Endothelial cell of umbilical vein (primary cell): ENCODE measurements at regions not wholly inside any gene's neighbourhood (a gene's known extent, or its start where the extent isn't known, plus 50 kb on each side); places are given as distances from the start of the nearest gene placed in this dataset.

Source experiments
- BruUV-seq: library from RNA; stranded (reverse); fragments of 400-500 nt; replicated peaks from 2 replicates; lab custom pipeline; 2021; lab: Mats Ljungman, UMichigan
- CTCF ChIA-PET: fragments of 300-600, 350-600 bp; sonication (Branson Sonifier 250); formaldehyde crosslinking; loops from one replicate; lab custom pipeline; 2021; ENCODE audit warnings: antibody characterized with exemption, inconsistent platforms; lab: Charles Lee
- POLR2A ChIA-PET: fragments of 300-600, 350-600 bp; sonication (Branson Sonifier 250); formaldehyde crosslinking; loops from one replicate; lab custom pipeline; 2021; ENCODE audit warnings: antibody characterized with exemption, inconsistent platforms; lab: Charles Lee
- DNase-seq: peaks from one replicate; pipeline ENCODE4 v3.0.0-alpha.2; 2011; ENCODE audit warnings: low read depth, low spot score
- FAIRE-seq: peaks from 2 replicates; lab custom pipeline; 2011; peaks lifted over from hg19 to GRCh38; lab: Jason Lieb, UNC
- H2AFZ ChIP-seq: 2 replicates; pipeline ENCODE4 v1.6.0; 2012; ENCODE audit warnings: low read depth, low read length, control low read depth, inconsistent platforms
- H3K27ac ChIP-seq: 2 replicates; pipeline ENCODE4 v1.5.1; 2011; ENCODE audit warnings: low read depth, mild to moderate bottlenecking, control low read depth, low read length, moderate library complexity; ENCODE audit not compliant: insufficient read depth
- H3K27me3 ChIP-seq, 2 experiments: 2 replicates each; pipeline versions ENCODE4 v1.6.0 to v1.6.1; 2011; ENCODE audit warnings: low read length in 2 of 2, mixed read lengths in 1 of 2; ENCODE audit not compliant: control insufficient read depth in 2 of 2, insufficient read depth in 2 of 2
- H3K36me3 ChIP-seq, 2 experiments: 2 replicates in 1 of 2; 3 replicates in 1 of 2; pipeline ENCODE4 v1.5.1; 2011; ENCODE audit warnings: low read length in 2 of 2, mild to moderate bottlenecking in 1 of 2, moderate library complexity in 1 of 2; ENCODE audit not compliant: control insufficient read depth in 2 of 2, insufficient read depth in 2 of 2; ENCODE audit errors: extremely low read depth in 1 of 2
- H3K4me1 ChIP-seq: 3 replicates; pipeline ENCODE4 v1.5.1; 2011; ENCODE audit warnings: mild to moderate bottlenecking, low read length; ENCODE audit not compliant: control insufficient read depth, insufficient read depth; ENCODE audit errors: extremely low read depth
- H3K4me2 ChIP-seq: 2 replicates; pipeline ENCODE4 v1.6.1; 2011; ENCODE audit warnings: low read length, control low read depth, mixed read lengths; ENCODE audit not compliant: insufficient read depth
- H3K4me3 ChIP-seq, 3 experiments: fragments of 200-600 bp in 1 of 3; sonication (generic), shearing (Covaris generic) in 1 of 3; replicated peaks in 1 of 3; 2 replicates each; pipeline ENCODE4 v1.5.1; 2011 to 2016; ENCODE audit warnings: control low read depth in 3 of 3, low read length in 3 of 3, mild to moderate bottlenecking in 2 of 3, inconsistent platforms in 1 of 3, low read depth in 1 of 3, moderate library complexity in 1 of 3; ENCODE audit not compliant: insufficient read depth in 1 of 3
- H3K79me2 ChIP-seq: 2 replicates; pipeline ENCODE4 v1.6.0; 2012; ENCODE audit warnings: low read length, inconsistent platforms; ENCODE audit not compliant: control insufficient read depth, insufficient read depth
- H3K9ac ChIP-seq: replicated peaks from 2 replicates; pipeline ENCODE3; 2011; ENCODE audit warnings: low read length, control low read depth; ENCODE audit not compliant: insufficient read depth; ENCODE audit errors: extremely low read depth
- H3K9me1 ChIP-seq: replicated peaks from 3 replicates; pipeline ENCODE4 v1.6.0; 2011; ENCODE audit warnings: mild to moderate bottlenecking, low read length; ENCODE audit not compliant: control insufficient read depth, insufficient read depth; ENCODE audit errors: extremely low read depth
- H3K9me3 ChIP-seq: replicated peaks from 2 replicates; pipeline ENCODE4 v1.5.1; 2012; ENCODE audit warnings: low read length, inconsistent platforms; ENCODE audit not compliant: control insufficient read depth, insufficient read depth
- H4K20me1 ChIP-seq: replicated peaks from 2 replicates; pipeline ENCODE3; 2011; ENCODE audit warnings: mild to moderate bottlenecking, low read length; ENCODE audit not compliant: control insufficient read depth, insufficient read depth; ENCODE audit errors: extremely low read depth
- EZH2 ChIP-seq: IDR thresholded peaks from 2 replicates; pipeline ENCODE4 v1.6.1; 2012; ENCODE audit warnings: borderline replicate concordance, low read depth, mild to moderate bottlenecking, moderate library complexity, low read length, inconsistent platforms; ENCODE audit not compliant: severe bottlenecking
- JUN ChIP-seq: IDR thresholded peaks from 2 replicates; pipeline ENCODE4 v1.6.1; 2011; ENCODE audit warnings: borderline replicate concordance, low read depth; ENCODE audit not compliant: insufficient read length, insufficient read depth
- POLR2A ChIP-seq: IDR thresholded peaks from 2 replicates; pipeline ENCODE4 v1.6.1; 2012; ENCODE audit warnings: low read depth, mild to moderate bottlenecking, control low read depth, low read length
- dilution Hi-C: fragments of 300-500 bp; cut with MboI; formaldehyde crosslinking; loops from one replicate; pipeline ENCODE4 v1.15.0; 2019; ENCODE audit warnings: low sequenced_read_pairs; ENCODE audit not compliant: extremely low pct_ligation_motif_present
- intact Hi-C: fragments of 100-400 bp; cut with micrococcal nuclease; formaldehyde crosslinking; loops from one replicate; pipeline ENCODE4 v1.10.0; 2022

DNA sequence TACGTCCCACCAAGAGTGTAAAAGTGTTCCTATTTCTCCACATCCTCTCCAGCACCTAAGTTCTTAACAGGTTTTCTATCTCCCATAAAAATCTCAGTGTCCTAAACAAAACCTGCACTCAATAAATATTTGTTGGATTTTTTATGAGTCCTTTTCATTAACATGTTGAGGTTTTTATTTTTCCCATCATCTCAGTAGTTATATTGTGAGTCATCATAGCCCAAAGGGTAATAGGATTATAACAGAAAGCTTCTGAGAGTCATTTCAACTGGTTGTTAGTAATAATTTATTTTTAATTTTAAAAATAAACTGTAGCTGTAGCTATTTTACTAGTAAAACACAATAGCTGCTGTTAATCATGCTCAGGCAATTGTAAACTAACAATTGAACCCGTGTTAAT, 331.6 kb upstream of the SLC30A5 start:
- no peak overlapping the region for H3K27ac ChIP-seq
- no peak for DNase-seq
- H3K9me1 ChIP-seq: no peaks in the 10 kb centered on the region
- no peak for FAIRE-seq
- no TSS peak for BruUV-seq
- no peak overlapping the region for H2AFZ ChIP-seq
- no peaks in the 10 kb centered on the region for H4K20me1 ChIP-seq
- ChIA-PET CTCF (no interaction called here), POLR2A (no interaction called here)
- peaks cover 0 to 2% of the 10 kb centered on the region in 2 experiments for H3K27me3 ChIP-seq
- H3K36me3 ChIP-seq: no peaks in the 10 kb centered on the region
- no peak overlapping the region for H3K4me3 ChIP-seq
- intact Hi-C loops: no loop called here
- H3K4me1 ChIP-seq: no peaks in the 10 kb centered on the region
- H3K9me3 ChIP-seq: no peaks in the 10 kb centered on the region
- no peak overlapping the region for H3K9ac ChIP-seq
- no peak overlapping the region for H3K4me2 ChIP-seq
- H3K79me2 ChIP-seq: no peaks in the 10 kb centered on the region
- no peak for TF ChIP-seq EZH2
- dilution Hi-C loops: no loop called here

DNA sequence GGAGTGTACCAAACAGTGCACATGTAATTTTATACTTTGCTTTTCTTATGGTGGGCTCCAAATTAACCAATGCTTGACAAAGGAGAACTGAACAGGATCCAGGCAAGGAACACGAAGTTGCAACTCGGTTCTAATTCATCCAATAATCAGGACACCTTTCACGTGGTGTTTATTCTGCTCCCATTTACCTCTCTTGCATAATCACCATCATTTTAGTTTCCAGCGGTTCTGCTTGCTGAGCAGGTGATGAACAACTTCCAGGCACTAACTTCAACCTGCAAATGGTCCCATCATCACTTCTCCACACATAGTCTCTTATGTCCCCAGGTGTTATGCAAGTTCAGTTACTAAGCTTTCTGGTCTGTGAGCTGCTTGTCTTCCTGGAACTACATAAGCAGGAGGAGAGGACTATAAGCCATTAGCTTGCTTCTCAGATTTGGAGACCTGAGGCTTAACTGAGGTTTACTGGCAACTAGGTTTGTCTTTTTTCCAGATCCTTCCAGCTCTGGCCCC, 326.8 kb upstream of the SLC30A5 start:
- ChIA-PET CTCF (no interaction called here), POLR2A (no interaction called here)
- Histone ChIP-seq H4K20me1 (no peaks in the 10 kb centered on the region), H3K9me3 (no peaks in the 10 kb centered on the region), H3K36me3 (no peaks in the 10 kb centered on the region), H3K4me2 (no peak overlapping the region), H3K27ac (no peak overlapping the region), H3K4me1 (no peaks in the 10 kb centered on the region), H3K79me2 (no peaks in the 10 kb centered on the region), H3K27me3 (peaks cover 0 to 2% of the 10 kb centered on the region in 2 experiments), H3K9me1 (no peaks in the 10 kb centered on the region), H3K9ac (no peak overlapping the region), H2AFZ (no peak overlapping the region), H3K4me3 (no peak overlapping the region)
- no TSS peak for BruUV-seq
- TF ChIP-seq JUN (no peak), POLR2A (no peak), EZH2 (no peak)
- FAIRE-seq (no peak), DNase-seq (no peak)
- dilution Hi-C loops: no loop called here
- intact Hi-C loops: no loop called here
